HEK293 (cell line): ENCODE measurements at regions not wholly inside any gene's neighbourhood (a gene's known extent, or its start where the extent isn't known, plus 50 kb on each side); places are given as distances from the start of the nearest gene placed in this dataset.

ENCODE experiments used
- CTCF ChIA-PET: fragments of 350-600 bp; formaldehyde crosslinking; extraction: SDS; loops from one replicate; lab custom pipeline; 2021; ENCODE audit warnings: antibody characterized with exemption; lab: Yijun Ruan, JAX
- POLR2A ChIA-PET: fragments of 300-600 bp; formaldehyde crosslinking; extraction: SDS; loops from one replicate; lab custom pipeline; 2020; ENCODE audit warnings: antibody characterized with exemption, inconsistent platforms; lab: Yijun Ruan, JAX
- H3K27ac ChIP-seq: fragments of 200-500 bp; sonication (Bioruptor generic); 2 replicates; pipeline ENCODE4 v1.5.1; 2014; ENCODE audit warnings: low read depth, low read length, control low read depth, inconsistent platforms; ENCODE audit errors: extremely low read depth
- H3K36me3 ChIP-seq, 2 experiments: fragments of 200-500 bp in 1 of 2; sonication (Bioruptor generic) in 1 of 2; 1 replicate in 1 of 2; 2 replicates in 1 of 2; pipeline ENCODE4 v1.5.1; 2014 to 2017; ENCODE audit warnings: inconsistent platforms in 2 of 2, low read length in 2 of 2; ENCODE audit not compliant: control insufficient read depth in 2 of 2, insufficient read depth in 1 of 2
- H3K4me1 ChIP-seq: fragments of 200-500 bp; sonication (Bioruptor generic); 2 replicates; pipeline ENCODE4 v1.5.1; 2014; ENCODE audit warnings: mild to moderate bottlenecking, low read length, inconsistent platforms; ENCODE audit not compliant: control insufficient read depth, insufficient read depth
- H3K4me3 ChIP-seq: 2 replicates; pipeline ENCODE4 v1.5.1; 2011; ENCODE audit warnings: low read depth, mild to moderate bottlenecking, control low read depth, low read length, moderate library complexity
- H3K9me3 ChIP-seq: fragments of 200-500 bp; sonication (Bioruptor generic); 2 replicates; pipeline ENCODE4 v1.5.1; 2014; ENCODE audit warnings: low read depth, low read length, inconsistent platforms; ENCODE audit not compliant: control insufficient read depth, insufficient read depth
- BCL11A ChIP-seq: fragments of 450-650 bp; formaldehyde crosslinking; IDR thresholded peaks from 2 replicates; pipeline ENCODE4 v1.5.1; 2016; ENCODE audit warnings: low read depth, missing biosample characterization, missing genetic modification characterization
- EGR2 ChIP-seq: fragments of 450-650 bp; formaldehyde crosslinking; IDR thresholded peaks from 2 replicates; pipeline ENCODE4 v1.5.1; 2016; ENCODE audit warnings: low read depth, missing biosample characterization, missing genetic modification characterization
- GLI2 ChIP-seq: fragments of 450-650 bp; formaldehyde crosslinking; IDR thresholded peaks from 2 replicates; pipeline ENCODE4; 2017; ENCODE audit warnings: missing biosample characterization, missing genetic modification characterization, low read depth, borderline replicate concordance
- KLF8 ChIP-seq: fragments of 450-650 bp; formaldehyde crosslinking; IDR thresholded peaks from 2 replicates; pipeline ENCODE4 v1.5.1; 2016; ENCODE audit warnings: missing biosample characterization, missing genetic modification characterization
- MEIS1 ChIP-seq: sonication (generic); formaldehyde crosslinking; IDR thresholded peaks from 2 replicates; pipeline ENCODE4 v1.8.1; 2022; ENCODE audit warnings: missing genetic modification reagents, mild to moderate bottlenecking, borderline replicate concordance
- OSR2 ChIP-seq: fragments of 450-650 bp; formaldehyde crosslinking; IDR thresholded peaks from 2 replicates; pipeline ENCODE4 v1.5.1; 2016; ENCODE audit warnings: missing biosample characterization, missing genetic modification characterization
- SP2 ChIP-seq: fragments of 450-650 bp; formaldehyde crosslinking; IDR thresholded peaks from 2 replicates; pipeline ENCODE4 v1.5.1; 2016; ENCODE audit warnings: missing biosample characterization, missing genetic modification characterization
- ZFHX2 ChIP-seq: fragments of 450-650 bp; formaldehyde crosslinking; conservative IDR thresholded peaks from 2 replicates; pipeline ENCODE4 v1.5.1; 2016; ENCODE audit warnings: missing biosample characterization, missing genetic modification characterization
- ZFP69B ChIP-seq: fragments of 450-650 bp; formaldehyde crosslinking; IDR thresholded peaks from 2 replicates; pipeline ENCODE4 v1.5.1; 2016; ENCODE audit warnings: missing biosample characterization, missing genetic modification characterization
- ZNF23 ChIP-seq: fragments of 450-650 bp; formaldehyde crosslinking; IDR thresholded peaks from 2 replicates; pipeline ENCODE4 v1.5.1; 2016; ENCODE audit warnings: missing biosample characterization, missing genetic modification characterization, borderline replicate concordance
- ZNF24 ChIP-seq: fragments of 450-650 bp; formaldehyde crosslinking; IDR thresholded peaks from 2 replicates; pipeline ENCODE4 v1.5.1; 2016; ENCODE audit warnings: missing biosample characterization, missing genetic modification characterization
- ZNF248 ChIP-seq: fragments of 450-650 bp; formaldehyde crosslinking; IDR thresholded peaks from 2 replicates; pipeline ENCODE4 v1.5.1; 2017; ENCODE audit warnings: missing biosample characterization, missing genetic modification characterization
- ZNF394 ChIP-seq: fragments of 450-650 bp; formaldehyde crosslinking; IDR thresholded peaks from 2 replicates; pipeline ENCODE4 v1.5.1; 2016; ENCODE audit warnings: missing biosample characterization, missing genetic modification characterization, mild to moderate bottlenecking, moderate library complexity, borderline replicate concordance
- ZNF433 ChIP-seq: fragments of 450-650 bp; formaldehyde crosslinking; IDR thresholded peaks from 2 replicates; pipeline ENCODE4 v1.5.1; 2016; ENCODE audit warnings: missing biosample characterization, missing genetic modification characterization, low read depth
- ZNF560 ChIP-seq: fragments of 450-650 bp; formaldehyde crosslinking; IDR thresholded peaks from 2 replicates; pipeline ENCODE4 v1.5.1; 2017; ENCODE audit warnings: missing biosample characterization, missing genetic modification characterization, borderline replicate concordance
- ZNF621 ChIP-seq: fragments of 450-650 bp; formaldehyde crosslinking; IDR thresholded peaks from 2 replicates; pipeline ENCODE4 v1.5.1; 2017; ENCODE audit warnings: missing biosample characterization, missing genetic modification characterization
- ZNF629 ChIP-seq: fragments of 450-650 bp; formaldehyde crosslinking; IDR thresholded peaks from 2 replicates; pipeline ENCODE4 v1.5.1; 2017; ENCODE audit warnings: missing biosample characterization, missing genetic modification characterization
- ZNF768 ChIP-seq: fragments of 450-650 bp; formaldehyde crosslinking; IDR thresholded peaks from 2 replicates; pipeline ENCODE4 v1.5.1; 2018; ENCODE audit warnings: missing biosample characterization, mild to moderate bottlenecking, missing genetic modification characterization
- ZNF792 ChIP-seq: fragments of 450-650 bp; formaldehyde crosslinking; IDR thresholded peaks from 2 replicates; pipeline ENCODE4 v1.5.1; 2016; ENCODE audit warnings: missing biosample characterization, missing genetic modification characterization
- ZSCAN16 ChIP-seq: fragments of 450-650 bp; formaldehyde crosslinking; IDR thresholded peaks from 2 replicates; pipeline ENCODE4 v1.5.1; 2016; ENCODE audit warnings: missing biosample characterization, missing genetic modification characterization
- ZSCAN23 ChIP-seq: fragments of 450-650 bp; formaldehyde crosslinking; IDR thresholded peaks from 2 replicates; pipeline ENCODE4 v1.5.1; 2016; ENCODE audit warnings: missing biosample characterization, missing genetic modification characterization
- TF ChIP-seq, protein P1 (sequence below): fragments of 450-650 bp; formaldehyde crosslinking; IDR thresholded peaks from 2 replicates; pipeline ENCODE4 v1.5.1; 2017; ENCODE audit warnings: missing biosample characterization, missing genetic modification characterization
- TF ChIP-seq, protein P2 (sequence below): fragments of 450-650 bp; formaldehyde crosslinking; IDR thresholded peaks from 2 replicates; pipeline ENCODE4 v1.5.1; 2016; ENCODE audit warnings: missing biosample characterization, missing genetic modification characterization
- TF ChIP-seq, protein P3 (sequence below): IDR thresholded peaks from 2 replicates; pipeline ENCODE4 v1.6.1; 2011; ENCODE audit warnings: mild to moderate bottlenecking, low read depth, low read length, borderline replicate concordance

DNA sequence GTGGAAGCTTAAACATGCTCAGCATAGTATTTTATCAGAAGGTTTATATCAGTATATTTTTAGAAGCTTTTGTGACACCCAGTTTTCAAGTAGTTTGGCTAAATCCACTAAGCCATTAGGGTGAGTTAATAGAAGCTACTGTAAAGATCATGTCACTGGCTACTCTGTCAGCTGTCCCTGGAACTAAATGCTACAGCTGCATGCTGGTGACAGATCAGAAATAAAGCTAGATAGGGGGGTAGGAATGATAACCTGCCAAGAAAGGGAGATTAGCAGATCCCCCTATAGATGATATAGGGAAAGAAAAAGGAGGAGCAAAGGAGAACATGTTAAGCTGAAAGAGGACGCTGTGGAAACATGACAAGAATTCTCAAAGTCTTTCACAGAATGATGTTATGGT lies 363.2 kb downstream of the QKI start:
- H3K4me3 ChIP-seq = no peak overlapping the region
- ChIA-PET CTCF (interaction anchor here (0.6 to 0.7 kb wide), 3 partner anchors 17 to 814 kb away, joined by 3 read pairs; no protein-coding TSS in a partner anchor), POLR2A (interaction anchor here (0.8 kb wide), 1 partner anchor 62 kb away, joined by 3 read pairs; no protein-coding TSS in a partner anchor)
- H3K36me3 ChIP-seq = no peaks in the 10 kb centered on the region
- H3K9me3 ChIP-seq = no peaks in the 10 kb centered on the region
- H3K27ac ChIP-seq = no peak overlapping the region
- H3K4me1 ChIP-seq = no peaks in the 10 kb centered on the region
- TF ChIP-seq ZNF621 (no peak), ZNF24 (tag by site-specific recombination) (no peak), BCL11A (tag by site-specific recombination) (no peak), ZFHX2 (tag by site-specific recombination) (no peak), ZNF248 (tag by site-specific recombination) (no peak), ZNF560 (tag by site-specific recombination) (no peak), ZNF768 (tag by site-specific recombination) (no peak), OSR2 (no peak), ZNF433 (tag by site-specific recombination) (no peak), ZNF394 (no peak), ZNF629 (tag by site-specific recombination) (no peak), ZSCAN16 (tag by site-specific recombination) (no peak), KLF8 (tag by site-specific recombination) (no peak), GLI2 (tag by site-specific recombination) (no peak), ZNF792 (tag by site-specific recombination) (no peak), SP2 (no peak)
- TF ChIP-seq, protein P1, sequence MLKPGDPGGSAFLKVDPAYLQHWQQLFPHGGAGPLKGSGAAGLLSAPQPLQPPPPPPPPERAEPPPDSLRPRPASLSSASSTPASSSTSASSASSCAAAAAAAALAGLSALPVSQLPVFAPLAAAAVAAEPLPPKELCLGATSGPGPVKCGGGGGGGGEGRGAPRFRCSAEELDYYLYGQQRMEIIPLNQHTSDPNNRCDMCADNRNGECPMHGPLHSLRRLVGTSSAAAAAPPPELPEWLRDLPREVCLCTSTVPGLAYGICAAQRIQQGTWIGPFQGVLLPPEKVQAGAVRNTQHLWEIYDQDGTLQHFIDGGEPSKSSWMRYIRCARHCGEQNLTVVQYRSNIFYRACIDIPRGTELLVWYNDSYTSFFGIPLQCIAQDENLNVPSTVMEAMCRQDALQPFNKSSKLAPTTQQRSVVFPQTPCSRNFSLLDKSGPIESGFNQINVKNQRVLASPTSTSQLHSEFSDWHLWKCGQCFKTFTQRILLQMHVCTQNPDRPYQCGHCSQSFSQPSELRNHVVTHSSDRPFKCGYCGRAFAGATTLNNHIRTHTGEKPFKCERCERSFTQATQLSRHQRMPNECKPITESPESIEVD (tag by site-specific recombination) = no peak
- TF ChIP-seq, protein P2, sequence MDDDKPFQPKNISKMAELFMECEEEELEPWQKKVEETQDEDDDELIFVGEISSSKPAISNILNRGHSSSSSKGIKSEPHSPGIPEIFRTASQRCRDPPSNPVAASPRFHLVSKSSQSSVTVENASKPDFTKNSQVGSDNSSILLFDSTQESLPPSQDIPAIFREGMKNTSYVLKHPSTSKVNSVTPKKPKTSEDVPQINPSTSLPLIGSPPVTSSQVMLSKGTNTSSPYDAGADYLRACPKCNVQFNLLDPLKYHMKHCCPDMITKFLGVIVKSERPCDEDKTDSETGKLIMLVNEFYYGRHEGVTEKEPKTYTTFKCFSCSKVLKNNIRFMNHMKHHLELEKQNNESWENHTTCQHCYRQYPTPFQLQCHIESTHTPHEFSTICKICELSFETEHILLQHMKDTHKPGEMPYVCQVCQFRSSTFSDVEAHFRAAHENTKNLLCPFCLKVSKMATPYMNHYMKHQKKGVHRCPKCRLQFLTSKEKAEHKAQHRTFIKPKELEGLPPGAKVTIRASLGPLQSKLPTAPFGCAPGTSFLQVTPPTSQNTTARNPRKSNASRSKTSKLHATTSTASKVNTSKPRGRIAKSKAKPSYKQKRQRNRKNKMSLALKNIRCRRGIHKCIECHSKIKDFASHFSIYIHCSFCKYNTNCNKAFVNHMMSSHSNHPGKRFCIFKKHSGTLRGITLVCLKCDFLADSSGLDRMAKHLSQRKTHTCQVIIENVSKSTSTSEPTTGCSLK (tag by site-specific recombination) = no peak

DNA sequence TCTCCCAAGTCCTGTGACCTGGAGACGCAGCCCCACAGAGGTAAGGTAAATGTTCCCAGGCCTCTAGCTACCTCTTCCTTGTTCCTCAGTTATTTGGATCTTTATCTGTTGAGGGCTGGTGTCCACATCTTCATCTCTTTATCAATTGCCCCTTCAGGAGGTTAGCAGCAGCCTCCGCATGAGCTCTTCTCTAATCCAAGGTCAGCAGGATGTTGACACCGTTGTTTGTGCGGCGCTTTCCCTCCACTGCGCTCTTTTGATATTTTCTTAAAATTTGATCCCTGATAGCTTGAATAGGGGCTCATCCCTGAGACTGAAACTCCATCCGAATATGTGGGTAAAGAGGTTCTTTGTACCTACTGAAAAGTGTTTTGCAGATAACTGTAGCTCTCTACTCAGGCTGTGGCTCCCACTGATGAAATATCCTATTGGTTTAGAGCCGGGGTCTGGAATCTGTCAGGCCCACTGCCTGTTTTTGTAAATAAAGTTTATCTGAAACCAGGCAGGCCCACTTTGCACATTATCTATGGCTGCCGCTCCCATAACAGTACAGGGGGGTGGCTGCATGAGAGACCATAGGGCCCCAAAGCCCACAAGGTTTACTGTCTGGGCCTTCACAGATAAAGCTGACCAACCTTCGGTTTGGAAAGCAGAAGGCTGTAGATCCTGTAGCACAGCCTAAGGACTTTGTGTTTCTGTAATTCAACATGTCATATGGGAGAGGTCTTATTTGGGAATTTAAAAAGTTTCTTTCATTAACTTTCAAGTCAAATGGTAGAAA lies 362.6 kb downstream of the QKI start:
- ChIA-PET POLR2A (interaction anchor here (0.8 kb wide), 1 partner anchor 62 kb away, joined by 3 read pairs; no protein-coding TSS in a partner anchor), CTCF (interaction anchor here (0.7 kb wide), 1 partner anchor 813 kb away, joined by 3 read pairs; no protein-coding TSS in a partner anchor)
- Histone ChIP-seq H3K4me3 (no peak overlapping the region), H3K9me3 (no peaks in the 10 kb centered on the region), H3K36me3 (no peaks in the 10 kb centered on the region), H3K4me1 (no peaks in the 10 kb centered on the region), H3K27ac (no peak overlapping the region)
- TF ChIP-seq EGR2 (tag by site-specific recombination) = no peak
- TF ChIP-seq, protein P3, sequence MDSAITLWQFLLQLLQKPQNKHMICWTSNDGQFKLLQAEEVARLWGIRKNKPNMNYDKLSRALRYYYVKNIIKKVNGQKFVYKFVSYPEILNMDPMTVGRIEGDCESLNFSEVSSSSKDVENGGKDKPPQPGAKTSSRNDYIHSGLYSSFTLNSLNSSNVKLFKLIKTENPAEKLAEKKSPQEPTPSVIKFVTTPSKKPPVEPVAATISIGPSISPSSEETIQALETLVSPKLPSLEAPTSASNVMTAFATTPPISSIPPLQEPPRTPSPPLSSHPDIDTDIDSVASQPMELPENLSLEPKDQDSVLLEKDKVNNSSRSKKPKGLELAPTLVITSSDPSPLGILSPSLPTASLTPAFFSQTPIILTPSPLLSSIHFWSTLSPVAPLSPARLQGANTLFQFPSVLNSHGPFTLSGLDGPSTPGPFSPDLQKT = no peak
- TF ChIP-seq ZNF23 (tag by site-specific recombination) = no peak
- no peak for TF ChIP-seq ZNF24 (tag by site-specific recombination)
- TF ChIP-seq ZFP69B = no peak
- TF ChIP-seq, protein P2 (tag by site-specific recombination) = no peak
- TF ChIP-seq MEIS1 (CRISPR knock-in tag) = no peak
- TF ChIP-seq ZSCAN23 (tag by site-specific recombination) = no peak
